Peyer's patch (tissue), 4 donors: ENCODE measurements at regions not wholly inside any gene's neighbourhood (a gene's known extent, or its start where the extent isn't known, plus 50 kb on each side); places are given as distances from the start of the nearest gene placed in this dataset.
A peak's percentile ranks its signal among the peaks of the same experiment; 100 is the strongest.

Experiments
- DNase-seq, 3 donors: peaks; one replicate each; pipeline ENCODE4 v3.0.0-alpha.2; 2017 to 2019
- H3K27ac ChIP-seq, 4 donors: fragments of 200-600 bp; sonication (generic); one replicate each; pipeline ENCODE4 v1.5.1; 2016 to 2019
- H3K27me3 ChIP-seq, 2 donors: fragments of 200-600 bp; sonication (generic); one replicate each; pipeline ENCODE4 v1.5.1; 2019
- H3K36me3 ChIP-seq, 3 donors: fragments of 200-600 bp; sonication (generic); one replicate each; pipeline ENCODE4 v1.5.1; 2016 to 2019
- H3K4me1 ChIP-seq, 4 donors: fragments of 200-600 bp; sonication (generic); one replicate each; pipeline ENCODE4 v1.5.1; 2016 to 2019
- H3K4me3 ChIP-seq, 4 donors: fragments of 200-600 bp; sonication (generic); 1 replicate in 3 of 4; 2 replicates in 1 of 4; pipeline ENCODE4 v1.5.1; 2016 to 2019; ENCODE audit warnings: mild to moderate bottlenecking in 1 of 4
- H3K9me3 ChIP-seq, 4 donors: fragments of 200-600 bp; sonication (generic); one replicate each; pipeline ENCODE4 v1.5.1; 2016 to 2019; ENCODE audit warnings: mild to moderate bottlenecking in 1 of 4
- POLR2A ChIP-seq, 2 donors: fragments of 450-650 bp; IDR thresholded peaks; one replicate each; pipeline ENCODE4 v1.5.1; 2017; ENCODE audit warnings: antibody characterized with exemption in 2 of 2, mild to moderate bottlenecking in 2 of 2, moderate library complexity in 2 of 2
- TF ChIP-seq, protein P1 (sequence below), 6 experiments: fragments of 450-650 bp in 4 of 6; fragments of 200-600 bp in 2 of 6; sonication (generic) in 1 of 6; IDR thresholded peaks; one replicate each; pipeline ENCODE4 v1.5.1; 2017 to 2019; ENCODE audit warnings: antibody characterized with exemption in 6 of 6, mild to moderate bottlenecking in 3 of 6, moderate library complexity in 1 of 6

GRCh38 chr1:114227059-114227458 is 73.4 kb upstream of the SYT6 start:
- Histone ChIP-seq H3K27me3 (no peaks in the 10 kb centered on the region), H3K9me3 (no peaks in the 10 kb centered on the region), H3K36me3 (no peaks in the 10 kb centered on the region), H3K4me1 (no peaks in the 10 kb centered on the region), H3K4me3 (no peak overlapping the region), H3K27ac (no peak overlapping the region)
- TF ChIP-seq POLR2A (IDR thresholded peaks at IDR 0.05) = no peak
- TF ChIP-seq, protein P1, sequence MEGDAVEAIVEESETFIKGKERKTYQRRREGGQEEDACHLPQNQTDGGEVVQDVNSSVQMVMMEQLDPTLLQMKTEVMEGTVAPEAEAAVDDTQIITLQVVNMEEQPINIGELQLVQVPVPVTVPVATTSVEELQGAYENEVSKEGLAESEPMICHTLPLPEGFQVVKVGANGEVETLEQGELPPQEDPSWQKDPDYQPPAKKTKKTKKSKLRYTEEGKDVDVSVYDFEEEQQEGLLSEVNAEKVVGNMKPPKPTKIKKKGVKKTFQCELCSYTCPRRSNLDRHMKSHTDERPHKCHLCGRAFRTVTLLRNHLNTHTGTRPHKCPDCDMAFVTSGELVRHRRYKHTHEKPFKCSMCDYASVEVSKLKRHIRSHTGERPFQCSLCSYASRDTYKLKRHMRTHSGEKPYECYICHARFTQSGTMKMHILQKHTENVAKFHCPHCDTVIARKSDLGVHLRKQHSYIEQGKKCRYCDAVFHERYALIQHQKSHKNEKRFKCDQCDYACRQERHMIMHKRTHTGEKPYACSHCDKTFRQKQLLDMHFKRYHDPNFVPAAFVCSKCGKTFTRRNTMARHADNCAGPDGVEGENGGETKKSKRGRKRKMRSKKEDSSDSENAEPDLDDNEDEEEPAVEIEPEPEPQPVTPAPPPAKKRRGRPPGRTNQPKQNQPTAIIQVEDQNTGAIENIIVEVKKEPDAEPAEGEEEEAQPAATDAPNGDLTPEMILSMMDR (IDR thresholded peaks at IDR 0.05) = no peak
- no peak for DNase-seq

- DNase-seq = no peak
- Histone ChIP-seq H3K27ac (no peak overlapping the region), H3K4me3 (no peak overlapping the region), H3K4me1 (no peaks in the 10 kb centered on the region), H3K36me3 (no peaks in the 10 kb centered on the region), H3K27me3 (no peaks in the 10 kb centered on the region), H3K9me3 (no peaks in the 10 kb centered on the region)
- TF ChIP-seq, protein P1 (IDR thresholded peaks at IDR 0.05) = no peak
- no peak for TF ChIP-seq POLR2A (IDR thresholded peaks at IDR 0.05)
Measured at GRCh38 chr1:114224196-114224907, 70.7 kb upstream of the SYT6 start.

- no peak for TF ChIP-seq POLR2A (IDR thresholded peaks at IDR 0.05)
- TF ChIP-seq, protein P1 (IDR thresholded peaks at IDR 0.05) = no peak
- DNase-seq = no peak
- Histone ChIP-seq H3K9me3 (no peaks in the 10 kb centered on the region), H3K4me1 (no peaks in the 10 kb centered on the region), H3K36me3 (no peaks in the 10 kb centered on the region), H3K27me3 (no peaks in the 10 kb centered on the region), H3K27ac (no peak overlapping the region), H3K4me3 (no peak overlapping the region)
Measured at GRCh38 chr1:114222920-114223319, 69.3 kb upstream of the SYT6 start.

GRCh38 chr1:114219172-114219868 is 65.7 kb upstream of the SYT6 start:
- peak overlapping the region in 1 of 4 donors; percentile 25 for H3K27ac ChIP-seq
- H3K27me3 ChIP-seq = no peaks in the 10 kb centered on the region
- no peaks in the 10 kb centered on the region for H3K36me3 ChIP-seq
- TF ChIP-seq, protein P1 (IDR thresholded peaks at IDR 0.05) = no peak
- no peak for TF ChIP-seq POLR2A (IDR thresholded peaks at IDR 0.05)
- no peak for DNase-seq
- no peaks in the 10 kb centered on the region for H3K4me1 ChIP-seq
- no peak overlapping the region for H3K4me3 ChIP-seq
- H3K9me3 ChIP-seq = no peaks in the 10 kb centered on the region

GRCh38 chr1:114218361-114219171 is 64.9 kb upstream of the SYT6 start:
- Histone ChIP-seq H3K27ac (peak overlapping the region in 1 of 4 donors; percentile 25), H3K9me3 (no peaks in the 10 kb centered on the region), H3K27me3 (no peaks in the 10 kb centered on the region), H3K36me3 (no peaks in the 10 kb centered on the region), H3K4me3 (no peak overlapping the region), H3K4me1 (no peaks in the 10 kb centered on the region)
- no peak for TF ChIP-seq POLR2A (IDR thresholded peaks at IDR 0.05)
- TF ChIP-seq, protein P1 (IDR thresholded peaks at IDR 0.05) = no peak
- DNase-seq = no peak
